Fibroblast of lung (primary cell): ENCODE measurements at regions not wholly inside any gene's neighbourhood (a gene's known extent, or its start where the extent isn't known, plus 50 kb on each side); places are given as distances from the start of the nearest gene placed in this dataset.

Source experiments
- EZH2 ChIP-seq: IDR thresholded peaks from 2 replicates; pipeline ENCODE4 v1.5.1; 2012; ENCODE audit warnings: low read length, control low read depth, mild to moderate bottlenecking; ENCODE audit errors: missing control alignments
- TF ChIP-seq, protein P1 (sequence below), 2 donors: IDR thresholded peaks in 1 of 2; conservative IDR thresholded peaks in 1 of 2; 1 replicate in 1 of 2; 2 replicates in 1 of 2; pipeline ENCODE4 v1.5.1; 2011 to 2012; ENCODE audit warnings: low read length in 2 of 2, control low read depth in 1 of 2, inconsistent platforms in 1 of 2, low read depth in 1 of 2, mild to moderate bottlenecking in 1 of 2

DNA sequence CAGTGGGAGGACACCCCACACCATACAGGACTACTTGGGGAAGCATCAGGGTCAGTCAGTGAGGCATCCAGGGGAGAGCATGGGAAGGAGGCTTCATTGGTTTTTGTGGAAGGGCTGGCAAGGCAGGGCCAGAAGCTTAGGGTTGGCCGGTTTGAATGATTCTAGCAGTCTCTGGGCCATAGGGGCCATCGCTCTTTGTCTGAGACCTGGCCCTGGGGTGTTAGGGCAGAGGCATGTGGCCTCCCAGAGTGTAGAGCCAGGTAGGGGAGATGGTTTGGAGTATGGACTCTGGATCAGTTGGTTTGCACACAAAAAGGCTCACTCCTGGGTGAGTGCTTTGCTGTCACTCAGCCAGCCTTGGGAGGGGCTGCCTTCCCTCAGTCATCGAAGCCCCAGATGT lies 98.5 kb downstream of the GLI2 start:
- TF ChIP-seq, protein P1, sequence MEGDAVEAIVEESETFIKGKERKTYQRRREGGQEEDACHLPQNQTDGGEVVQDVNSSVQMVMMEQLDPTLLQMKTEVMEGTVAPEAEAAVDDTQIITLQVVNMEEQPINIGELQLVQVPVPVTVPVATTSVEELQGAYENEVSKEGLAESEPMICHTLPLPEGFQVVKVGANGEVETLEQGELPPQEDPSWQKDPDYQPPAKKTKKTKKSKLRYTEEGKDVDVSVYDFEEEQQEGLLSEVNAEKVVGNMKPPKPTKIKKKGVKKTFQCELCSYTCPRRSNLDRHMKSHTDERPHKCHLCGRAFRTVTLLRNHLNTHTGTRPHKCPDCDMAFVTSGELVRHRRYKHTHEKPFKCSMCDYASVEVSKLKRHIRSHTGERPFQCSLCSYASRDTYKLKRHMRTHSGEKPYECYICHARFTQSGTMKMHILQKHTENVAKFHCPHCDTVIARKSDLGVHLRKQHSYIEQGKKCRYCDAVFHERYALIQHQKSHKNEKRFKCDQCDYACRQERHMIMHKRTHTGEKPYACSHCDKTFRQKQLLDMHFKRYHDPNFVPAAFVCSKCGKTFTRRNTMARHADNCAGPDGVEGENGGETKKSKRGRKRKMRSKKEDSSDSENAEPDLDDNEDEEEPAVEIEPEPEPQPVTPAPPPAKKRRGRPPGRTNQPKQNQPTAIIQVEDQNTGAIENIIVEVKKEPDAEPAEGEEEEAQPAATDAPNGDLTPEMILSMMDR (conservative IDR thresholded peaks at IDR 0.05 in 1 of 2, IDR thresholded peaks at IDR 0.05 in 1 of 2; ENCODE audit: low read depth in 1 of 2, low read length in 2 of 2), result no peak
- no peak for TF ChIP-seq EZH2
